A549 (cell line): ENCODE measurements at regions not wholly inside any gene's neighbourhood (a gene's known extent, or its start where the extent isn't known, plus 50 kb on each side); places are given as distances from the start of the nearest gene placed in this dataset.

Experiments used
- ATAC-seq, 2 experiments: fragments of 200-7000 bp in 1 of 2; fragments of >200 bp in 1 of 2; cut with Nextera tagmentation in 1 of 2; cut with Tn5 transposase in 1 of 2; 3 replicates each; pipeline versions ENCODE4 v1.8.0 to v1.9.1; 2018 to 2020; ENCODE audit warnings: mild to moderate bottlenecking in 1 of 2, moderate library complexity in 1 of 2
- CTCF ChIA-PET: fragments of 300-600 bp; sonication (Branson Sonifier 250); formaldehyde crosslinking; extraction: SDS; loops from one replicate; lab custom pipeline; 2021; ENCODE audit warnings: antibody characterized with exemption, inconsistent platforms; lab: Yijun Ruan, JAX
- POLR2A ChIA-PET: fragments of 350-600 bp; formaldehyde crosslinking; extraction: SDS; loops from one replicate; lab custom pipeline; 2021; ENCODE audit warnings: antibody characterized with exemption, inconsistent platforms; lab: Yijun Ruan, JAX
- DNase-seq, 2 experiments: peaks; one replicate each; pipeline versions ENCODE4 v3.0.0 to v3.0.0-alpha.2; 2011 to 2016; ENCODE audit warnings: low read depth in 1 of 2, low spot score in 1 of 2
- FAIRE-seq: peaks from 2 replicates; lab custom pipeline; 2011; peaks lifted over from hg19 to GRCh38; lab: Jason Lieb, UNC
- H3K27ac ChIP-seq, 2 experiments: fragments of >200 bp; sonication (Bioruptor Twin); formaldehyde crosslinking; 3 replicates each; pipeline ENCODE4 v1.5.1; 2016 to 2017
- H3K4me1 ChIP-seq: fragments of >200 bp; sonication (Bioruptor Twin); formaldehyde crosslinking; 3 replicates; pipeline ENCODE4 v1.6.1; 2016
- H3K4me2 ChIP-seq: fragments of >200 bp; sonication (Bioruptor Twin); formaldehyde crosslinking; 3 replicates; pipeline ENCODE4 v1.6.1; 2016
- H3K4me3 ChIP-seq: fragments of >200 bp; sonication (Bioruptor Twin); formaldehyde crosslinking; 3 replicates; pipeline ENCODE4 v1.5.1; 2016
- H3K9me3 ChIP-seq: fragments of >200 bp; sonication (Bioruptor Twin); formaldehyde crosslinking; 3 replicates; pipeline ENCODE4 v1.6.1; 2016
- BHLHE40 ChIP-seq: IDR thresholded peaks from 2 replicates; pipeline ENCODE4 v1.6.1; 2012; ENCODE audit warnings: low read depth, low read length, inconsistent platforms
- CBX8 ChIP-seq: fragments of 200-600 bp; sonication (generic); IDR thresholded peaks from 2 replicates; pipeline ENCODE4 v1.6.1; 2016
- CTCF ChIP-seq: fragments of >200 bp; sonication (Bioruptor Twin); formaldehyde crosslinking; IDR thresholded peaks from 3 replicates; pipeline ENCODE4 v1.5.1; 2016
- EHF ChIP-seq: fragments of 250-450 bp; sonication (Bioruptor Pico); IDR thresholded peaks from 2 replicates; pipeline ENCODE4 v1.5.0; 2020; ENCODE audit warnings: mild to moderate bottlenecking
- EHMT2 ChIP-seq: fragments of 200-600 bp; sonication (generic); IDR thresholded peaks from 2 replicates; pipeline ENCODE4 v1.6.1; 2016; ENCODE audit warnings: antibody characterized with exemption, low read depth, mild to moderate bottlenecking, moderate library complexity
- EP300 ChIP-seq, 2 experiments: fragments of >200 bp; sonication (Bioruptor Twin); formaldehyde crosslinking; IDR thresholded peaks; 2 replicates in 1 of 2; 3 replicates in 1 of 2; pipeline ENCODE4 v1.6.1; 2016 to 2017
- ESRRA ChIP-seq: fragments of 150-350 bp; IDR thresholded peaks from 2 replicates; pipeline ENCODE4 v1.6.1; 2014; ENCODE audit warnings: mild to moderate bottlenecking, low read length, borderline replicate concordance
- HOXB13 ChIP-seq: fragments of 250-450 bp; sonication (Bioruptor Pico); IDR thresholded peaks from 2 replicates; pipeline ENCODE4 v1.5.0; 2020; ENCODE audit warnings: low read depth, mild to moderate bottlenecking, moderate library complexity
- JUN ChIP-seq, 2 experiments: fragments of >200 bp; sonication (Bioruptor Twin); formaldehyde crosslinking; IDR thresholded peaks; 2 replicates in 1 of 2; 3 replicates in 1 of 2; pipeline ENCODE4 v1.6.1; 2016 to 2017
- KDM1A ChIP-seq: fragments of 200-600 bp; sonication (generic); IDR thresholded peaks from 2 replicates; pipeline ENCODE4 v1.6.1; 2016; ENCODE audit warnings: low read depth, mild to moderate bottlenecking
- MAFK ChIP-seq: fragments of 450-650 bp; IDR thresholded peaks from 2 replicates; pipeline ENCODE4 v1.6.1; 2014; ENCODE audit not compliant: partially characterized antibody
- MAX ChIP-seq: IDR thresholded peaks from 2 replicates; pipeline ENCODE4 v1.6.1; 2012
- NFE2L2 ChIP-seq: fragments of 150-350 bp; conservative IDR thresholded peaks from 2 replicates; pipeline ENCODE4 v1.6.1; 2014; ENCODE audit warnings: low read length
- RARB ChIP-seq: fragments of 250-450 bp; sonication (Bioruptor Pico); IDR thresholded peaks from 2 replicates; pipeline ENCODE4 v1.8.0; 2021; ENCODE audit warnings: mild to moderate bottlenecking, moderate library complexity
- RCOR1 ChIP-seq: fragments of 150-350 bp; IDR thresholded peaks from 2 replicates; pipeline ENCODE4 v1.6.1; 2014; ENCODE audit warnings: antibody characterized with exemption, low read length, low read depth
- SMC3 ChIP-seq: fragments of >200 bp; sonication (Bioruptor Twin); formaldehyde crosslinking; IDR thresholded peaks from 3 replicates; pipeline ENCODE4 v1.6.1; 2018; ENCODE audit warnings: inconsistent platforms
- SREBF2 ChIP-seq: fragments of 450-650 bp; IDR thresholded peaks from 2 replicates; pipeline ENCODE4 v1.6.1; 2014; ENCODE audit warnings: mild to moderate bottlenecking, moderate library complexity
- TP53 ChIP-seq: fragments of 250-450 bp; sonication (Bioruptor Pico); IDR thresholded peaks from 2 replicates; pipeline ENCODE4 v1.5.0; 2021; ENCODE audit warnings: mild to moderate bottlenecking, moderate library complexity
- WGBS: methylation state at CpG from one replicate; pipeline ENCODE4 v1.1.6; 2017; ENCODE audit errors: missing lambda C conversion rate; 5-methylcytosine and 5-hydroxymethylcytosine counted together
- TF ChIP-seq, protein P1 (sequence below): fragments of >200 bp; sonication (Bioruptor Twin); formaldehyde crosslinking; IDR thresholded peaks from 3 replicates; pipeline ENCODE4 v1.6.1; 2016
- TF ChIP-seq, protein P2 (sequence below): fragments of 450-650 bp; IDR thresholded peaks from 2 replicates; pipeline ENCODE4 v1.6.1; 2014; ENCODE audit warnings: antibody characterized with exemption
- TF ChIP-seq, protein P3 (sequence below): fragments of 250-450 bp; sonication (Bioruptor Pico); IDR thresholded peaks from 2 replicates; pipeline ENCODE4 v1.5.0; 2020; ENCODE audit warnings: low read depth, mild to moderate bottlenecking, moderate library complexity
- TF ChIP-seq, protein P4 (sequence below): IDR thresholded peaks from 2 replicates; pipeline ENCODE4 v1.6.1; 2012

DNA sequence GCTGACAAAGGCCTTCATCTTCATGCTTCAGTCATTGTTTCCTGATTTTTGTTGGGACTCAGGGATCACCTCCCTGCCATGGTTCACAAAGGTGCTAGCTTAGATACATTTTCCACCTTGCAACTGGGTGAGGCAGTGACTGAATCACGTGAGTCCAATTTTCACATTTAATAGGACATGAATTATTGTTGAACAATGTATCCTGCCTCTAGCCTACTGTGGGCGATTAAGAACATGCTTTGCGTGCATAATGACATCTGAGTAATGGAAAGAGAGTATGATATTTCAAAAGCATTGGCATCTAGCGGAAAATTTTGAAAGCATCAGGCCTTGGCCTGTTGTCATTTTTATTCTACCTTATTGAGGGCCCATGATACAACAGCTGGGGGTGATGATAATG lies 199.2 kb upstream of the JAG1 start (continued):
- TF ChIP-seq, protein P1, sequence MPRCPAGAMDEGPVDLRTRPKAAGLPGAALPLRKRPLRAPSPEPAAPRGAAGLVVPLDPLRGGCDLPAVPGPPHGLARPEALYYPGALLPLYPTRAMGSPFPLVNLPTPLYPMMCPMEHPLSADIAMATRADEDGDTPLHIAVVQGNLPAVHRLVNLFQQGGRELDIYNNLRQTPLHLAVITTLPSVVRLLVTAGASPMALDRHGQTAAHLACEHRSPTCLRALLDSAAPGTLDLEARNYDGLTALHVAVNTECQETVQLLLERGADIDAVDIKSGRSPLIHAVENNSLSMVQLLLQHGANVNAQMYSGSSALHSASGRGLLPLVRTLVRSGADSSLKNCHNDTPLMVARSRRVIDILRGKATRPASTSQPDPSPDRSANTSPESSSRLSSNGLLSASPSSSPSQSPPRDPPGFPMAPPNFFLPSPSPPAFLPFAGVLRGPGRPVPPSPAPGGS, result no peak
- TF ChIP-seq NFE2L2, result no peak
- TF ChIP-seq, protein P2, sequence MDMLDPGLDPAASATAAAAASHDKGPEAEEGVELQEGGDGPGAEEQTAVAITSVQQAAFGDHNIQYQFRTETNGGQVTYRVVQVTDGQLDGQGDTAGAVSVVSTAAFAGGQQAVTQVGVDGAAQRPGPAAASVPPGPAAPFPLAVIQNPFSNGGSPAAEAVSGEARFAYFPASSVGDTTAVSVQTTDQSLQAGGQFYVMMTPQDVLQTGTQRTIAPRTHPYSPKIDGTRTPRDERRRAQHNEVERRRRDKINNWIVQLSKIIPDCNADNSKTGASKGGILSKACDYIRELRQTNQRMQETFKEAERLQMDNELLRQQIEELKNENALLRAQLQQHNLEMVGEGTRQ, result no peak
- TF ChIP-seq MAFK, result no peak
- TF ChIP-seq RARB (CRISPR knock-in tag), result no peak
- TF ChIP-seq ESRRA, result no peak
- TF ChIP-seq, protein P3, sequence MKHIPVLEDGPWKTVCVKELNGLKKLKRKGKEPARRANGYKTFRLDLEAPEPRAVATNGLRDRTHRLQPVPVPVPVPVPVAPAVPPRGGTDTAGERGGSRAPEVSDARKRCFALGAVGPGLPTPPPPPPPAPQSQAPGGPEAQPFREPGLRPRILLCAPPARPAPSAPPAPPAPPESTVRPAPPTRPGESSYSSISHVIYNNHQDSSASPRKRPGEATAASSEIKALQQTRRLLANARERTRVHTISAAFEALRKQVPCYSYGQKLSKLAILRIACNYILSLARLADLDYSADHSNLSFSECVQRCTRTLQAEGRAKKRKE (CRISPR knock-in tag), result no peak
- TF ChIP-seq BHLHE40, result no peak
- no peak for TF ChIP-seq SMC3
- no peak for TF ChIP-seq EHMT2
- TF ChIP-seq CBX8, result no peak
- no peak for TF ChIP-seq MAX
- TF ChIP-seq, all 56 proteins: peak for 0

GRCh38 chr20:10875653-10876052 lies 201.9 kb upstream of the JAG1 start:
- H3K9me3 ChIP-seq, result peaks cover 6% of the 10 kb centered on the region; the same call in 2 of the 3 replicates
- ChIA-PET CTCF (interaction anchor here (0.6 to 1.2 kb wide), 2 partner anchors 61 to 201 kb away, joined by 3 to 5 read pairs; partner anchors contain the start of gene JAG1), POLR2A (no interaction called here)
- no peak overlapping the region for H3K4me2 ChIP-seq
- H3K4me3 ChIP-seq, result no peak overlapping the region
- FAIRE-seq (peak; percentile 36), ATAC-seq (no peak), DNase-seq (no peak)
- no peak overlapping the region for H3K27ac ChIP-seq
- TF ChIP-seq HOXB13 (no peak), KDM1A (no peak), TP53 (no peak), JUN (IDR thresholded peaks at IDR 0.05) (no peak), ESRRA (no peak), MAX (no peak), RCOR1 (no peak), SREBF2 (no peak), EHF (CRISPR knock-in tag) (no peak), CTCF (no peak), EP300 (IDR thresholded peaks at IDR 0.05) (no peak), CBX8 (no peak)
- TF ChIP-seq, protein P4, sequence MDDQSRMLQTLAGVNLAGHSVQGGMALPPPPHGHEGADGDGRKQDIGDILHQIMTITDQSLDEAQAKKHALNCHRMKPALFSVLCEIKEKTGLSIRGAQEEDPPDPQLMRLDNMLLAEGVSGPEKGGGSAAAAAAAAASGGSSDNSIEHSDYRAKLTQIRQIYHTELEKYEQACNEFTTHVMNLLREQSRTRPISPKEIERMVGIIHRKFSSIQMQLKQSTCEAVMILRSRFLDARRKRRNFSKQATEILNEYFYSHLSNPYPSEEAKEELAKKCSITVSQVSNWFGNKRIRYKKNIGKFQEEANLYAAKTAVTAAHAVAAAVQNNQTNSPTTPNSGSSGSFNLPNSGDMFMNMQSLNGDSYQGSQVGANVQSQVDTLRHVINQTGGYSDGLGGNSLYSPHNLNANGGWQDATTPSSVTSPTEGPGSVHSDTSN, result no peak
- H3K4me1 ChIP-seq, result no peaks in the 10 kb centered on the region
- WGBS, result 80% methylated on average over 2 of the region's 2 CpGs
